ENCODE measurements at regions not wholly inside any gene's neighbourhood (a gene's known extent, or its start where the extent isn't known, plus 50 kb on each side); places are given as distances from the start of the nearest gene placed in this dataset.

GRCh38 chr12:89781946-89782550 lies 73.4 kb upstream of the ATP2B1 start:
- Mint-ChIP-seq H3K36me3 (peaks cover 0 to 17% (median 0%) of the 10 kb centered on the region in 3 donors), H3K27me3 (peaks cover 0 to 1% of the 10 kb centered on the region in 2 donors), H3K4me3 (no peak overlapping the region), H3K9me3 (peaks cover 6 to 13% (median 12%) of the 10 kb centered on the region in 5 donors), H3K27ac (peak overlapping the region in 1 of 8 donors; percentile 37), H3K4me1 (peaks cover 1 to 16% (median 10%) of the 10 kb centered on the region in 3 donors)
- H3K9me3 ChIP-seq (ENCODE audit: low read length) = no peaks in the 10 kb centered on the region
- no peaks in the 10 kb centered on the region for H3K27me3 ChIP-seq (ENCODE audit: insufficient read depth, low read length, poor library complexity, severe bottlenecking)
- ChIA-PET POLR2A (interaction anchor here (1.0 kb wide), 1 partner anchor 21 kb away, joined by 3 read pairs; no protein-coding TSS in a partner anchor), CTCF (no interaction called here)
- H3K27ac ChIP-seq (ENCODE audit: low read depth, low read length) = no peak overlapping the region
- no peak for DNase-seq
- no peaks in the 10 kb centered on the region for H3K36me3 ChIP-seq (ENCODE audit: insufficient read depth, low read length)
- H3K4me3 ChIP-seq (ENCODE audit: low read length) = no peak overlapping the region
- no peaks in the 10 kb centered on the region for H3K4me1 ChIP-seq (ENCODE audit: insufficient read depth, low read length)

- Mint-ChIP-seq H3K4me1 (peaks cover 1 to 16% (median 10%) of the 10 kb centered on the region in 3 donors), H3K9me3 (peaks cover 6 to 13% (median 8%) of the 10 kb centered on the region in 5 donors), H3K27ac (no peak overlapping the region), H3K36me3 (peaks cover 0 to 9% (median 0%) of the 10 kb centered on the region in 3 donors), H3K27me3 (peaks cover 0 to 1% of the 10 kb centered on the region in 2 donors), H3K4me3 (no peak overlapping the region)
- H3K36me3 ChIP-seq (ENCODE audit: insufficient read depth, low read length) = no peaks in the 10 kb centered on the region
- ChIA-PET POLR2A (interaction anchor here (1.0 kb wide), 1 partner anchor 20 kb away, joined by 3 read pairs; no protein-coding TSS in a partner anchor), CTCF (no interaction called here)
- no peak overlapping the region for H3K27ac ChIP-seq (ENCODE audit: low read depth, low read length)
- no peaks in the 10 kb centered on the region for H3K27me3 ChIP-seq (ENCODE audit: insufficient read depth, low read length, poor library complexity, severe bottlenecking)
- no peak overlapping the region for H3K4me3 ChIP-seq (ENCODE audit: low read length)
- DNase-seq = no peak
- no peaks in the 10 kb centered on the region for H3K9me3 ChIP-seq (ENCODE audit: low read length)
- H3K4me1 ChIP-seq (ENCODE audit: insufficient read depth, low read length) = no peaks in the 10 kb centered on the region
These were observed 72.5 kb upstream of the ATP2B1 start for GRCh38 chr12:89781156-89781555.

GRCh38 chr12:89779090-89779489 lies 70.5 kb upstream of the ATP2B1 start:
- peaks cover 0 to 1% of the 10 kb centered on the region in 2 donors for H3K27me3 Mint-ChIP-seq
- no peak overlapping the region for H3K4me3 Mint-ChIP-seq
- Histone ChIP-seq H3K4me1 (ENCODE audit: insufficient read depth, low read length) (no peaks in the 10 kb centered on the region), H3K4me3 (ENCODE audit: low read length) (no peak overlapping the region), H3K9me3 (ENCODE audit: low read length) (no peaks in the 10 kb centered on the region), H3K27me3 (ENCODE audit: insufficient read depth, low read length, poor library complexity, severe bottlenecking) (no peaks in the 10 kb centered on the region), H3K27ac (ENCODE audit: low read depth, low read length) (no peak overlapping the region), H3K36me3 (ENCODE audit: insufficient read depth, low read length) (no peaks in the 10 kb centered on the region)
- ChIA-PET POLR2A (no interaction called here), CTCF (no interaction called here)
- no peaks in the 10 kb centered on the region for H3K36me3 Mint-ChIP-seq
- DNase-seq = no peak
- peaks cover 1 to 16% (median 10%) of the 10 kb centered on the region in 3 donors for H3K4me1 Mint-ChIP-seq
- no peak overlapping the region for H3K27ac Mint-ChIP-seq
- no peaks in the 10 kb centered on the region for H3K9me3 Mint-ChIP-seq

- Mint-ChIP-seq H3K4me3 (no peak overlapping the region), H3K27ac (peak overlapping the region in 1 of 8 donors; percentile 2), H3K36me3 (no peaks in the 10 kb centered on the region), H3K4me1 (peaks cover 0 to 8% (median 2%) of the 10 kb centered on the region in 3 donors), H3K27me3 (no peaks in the 10 kb centered on the region), H3K9me3 (no peaks in the 10 kb centered on the region)
- no peak for DNase-seq
- Histone ChIP-seq H3K27ac (ENCODE audit: low read depth, low read length) (no peak overlapping the region), H3K27me3 (ENCODE audit: insufficient read depth, low read length, poor library complexity, severe bottlenecking) (no peaks in the 10 kb centered on the region), H3K9me3 (ENCODE audit: low read length) (no peaks in the 10 kb centered on the region), H3K4me3 (ENCODE audit: low read length) (no peak overlapping the region), H3K36me3 (ENCODE audit: insufficient read depth, low read length) (no peaks in the 10 kb centered on the region), H3K4me1 (ENCODE audit: insufficient read depth, low read length) (no peaks in the 10 kb centered on the region)
- POLR2A ChIA-PET = no interaction called here
- CTCF ChIA-PET = no interaction called here
These were observed 69.2 kb upstream of the ATP2B1 start for GRCh38 chr12:89777733-89778379.

- Mint-ChIP-seq H3K4me3 (no peak overlapping the region), H3K36me3 (peaks cover 0 to 4% (median 0%) of the 10 kb centered on the region in 3 donors), H3K27ac (no peak overlapping the region), H3K27me3 (no peaks in the 10 kb centered on the region), H3K9me3 (no peaks in the 10 kb centered on the region), H3K4me1 (peaks cover 0 to 5% (median 0%) of the 10 kb centered on the region in 3 donors)
- Histone ChIP-seq H3K27me3 (ENCODE audit: insufficient read depth, low read length, poor library complexity, severe bottlenecking) (no peaks in the 10 kb centered on the region), H3K36me3 (ENCODE audit: insufficient read depth, low read length) (no peaks in the 10 kb centered on the region), H3K9me3 (ENCODE audit: low read length) (no peaks in the 10 kb centered on the region), H3K4me3 (ENCODE audit: low read length) (no peak overlapping the region), H3K4me1 (ENCODE audit: insufficient read depth, low read length) (no peaks in the 10 kb centered on the region), H3K27ac (ENCODE audit: low read depth, low read length) (no peak overlapping the region)
- ChIA-PET POLR2A (no interaction called here), CTCF (no interaction called here)
- no peak for DNase-seq
These were observed 67.3 kb upstream of the ATP2B1 start for GRCh38 chr12:89775986-89776365.

- no peak overlapping the region for H3K4me3 Mint-ChIP-seq
- H3K36me3 ChIP-seq (ENCODE audit: insufficient read depth, low read length) = no peaks in the 10 kb centered on the region
- H3K27ac Mint-ChIP-seq = no peak overlapping the region
- no peaks in the 10 kb centered on the region for H3K9me3 Mint-ChIP-seq
- ChIA-PET POLR2A (no interaction called here), CTCF (interaction anchor here (1.3 kb wide), 1 partner anchor 22 kb away, joined by 3 read pairs; no protein-coding TSS in a partner anchor)
- no peaks in the 10 kb centered on the region for H3K27me3 Mint-ChIP-seq
- no peak overlapping the region for H3K27ac ChIP-seq (ENCODE audit: low read depth, low read length)
- H3K36me3 Mint-ChIP-seq = peaks cover 0 to 4% (median 0%) of the 10 kb centered on the region in 3 donors
- DNase-seq = no peak
- H3K4me1 ChIP-seq (ENCODE audit: insufficient read depth, low read length) = no peaks in the 10 kb centered on the region
- no peaks in the 10 kb centered on the region for H3K27me3 ChIP-seq (ENCODE audit: insufficient read depth, low read length, poor library complexity, severe bottlenecking)
- H3K4me3 ChIP-seq (ENCODE audit: low read length) = no peak overlapping the region
- H3K9me3 ChIP-seq (ENCODE audit: low read length) = no peaks in the 10 kb centered on the region
- peaks cover 3 to 8% (median 3%) of the 10 kb centered on the region in 3 donors for H3K4me1 Mint-ChIP-seq
These were observed 66.7 kb upstream of the ATP2B1 start for GRCh38 chr12:89775063-89775985.

- ChIA-PET CTCF (interaction anchor here (1.3 kb wide), 1 partner anchor 22 kb away, joined by 3 read pairs; no protein-coding TSS in a partner anchor), POLR2A (no interaction called here)
- no peak for DNase-seq
These were observed 66.0 kb upstream of the ATP2B1 start for GRCh38 chr12:89774645-89775044.

More at GRCh38 chr12:89774645-89775044, 66.0 kb upstream of the ATP2B1 start:
- Mint-ChIP-seq H3K36me3 (peaks cover 0 to 4% (median 0%) of the 10 kb centered on the region in 3 donors), H3K4me3 (no peak overlapping the region), H3K9me3 (no peaks in the 10 kb centered on the region), H3K27ac (peak overlapping the region in 1 of 8 donors; percentile 5), H3K27me3 (no peaks in the 10 kb centered on the region), H3K4me1 (peaks cover 9 to 14% (median 10%) of the 10 kb centered on the region in 3 donors)
- no peaks in the 10 kb centered on the region for H3K9me3 ChIP-seq (ENCODE audit: low read length)
- H3K27me3 ChIP-seq (ENCODE audit: insufficient read depth, low read length, poor library complexity, severe bottlenecking) = no peaks in the 10 kb centered on the region
- H3K27ac ChIP-seq (ENCODE audit: low read depth, low read length) = no peak overlapping the region
- no peaks in the 10 kb centered on the region for H3K36me3 ChIP-seq (ENCODE audit: insufficient read depth, low read length)
- H3K4me3 ChIP-seq (ENCODE audit: low read length) = no peak overlapping the region
- H3K4me1 ChIP-seq (ENCODE audit: insufficient read depth, low read length) = no peaks in the 10 kb centered on the region

Measured in CD8-positive, alpha-beta memory T cell (primary cell).